HG03354 (cell line): ENCODE measurements at regions not wholly inside any gene's neighbourhood (a gene's known extent, or its start where the extent isn't known, plus 50 kb on each side); places are given as distances from the start of the nearest gene placed in this dataset.

Source experiments
- ATAC-seq: cut with Tn5 transposase; IDR thresholded peaks from one replicate; pipeline ENCODE4 v1.9.1; 2021; ENCODE audit warnings: mild to moderate bottlenecking; ENCODE audit not compliant: unreplicated experiment, poor library complexity, severe bottlenecking

DNA sequence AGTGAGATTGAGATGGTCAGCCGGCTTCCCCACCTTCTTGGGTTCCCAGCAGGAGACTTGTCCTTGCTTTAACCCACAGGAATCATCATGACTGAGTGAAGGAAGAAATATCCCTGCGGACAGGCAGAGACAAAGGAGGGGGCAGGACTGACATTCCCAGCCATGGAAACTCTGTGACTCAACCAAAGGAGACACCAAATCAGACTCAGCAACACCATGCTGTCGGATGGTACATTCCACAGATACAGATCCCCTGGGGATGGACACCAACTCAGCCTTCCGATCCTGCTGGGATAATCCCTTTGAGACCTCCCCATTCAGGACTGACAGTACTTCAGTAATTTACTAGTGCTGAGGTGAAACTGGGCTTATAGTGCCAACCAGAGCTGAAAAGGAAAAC, 518.3 kb downstream of the XIRP2 start:
- no peak for ATAC-seq

DNA sequence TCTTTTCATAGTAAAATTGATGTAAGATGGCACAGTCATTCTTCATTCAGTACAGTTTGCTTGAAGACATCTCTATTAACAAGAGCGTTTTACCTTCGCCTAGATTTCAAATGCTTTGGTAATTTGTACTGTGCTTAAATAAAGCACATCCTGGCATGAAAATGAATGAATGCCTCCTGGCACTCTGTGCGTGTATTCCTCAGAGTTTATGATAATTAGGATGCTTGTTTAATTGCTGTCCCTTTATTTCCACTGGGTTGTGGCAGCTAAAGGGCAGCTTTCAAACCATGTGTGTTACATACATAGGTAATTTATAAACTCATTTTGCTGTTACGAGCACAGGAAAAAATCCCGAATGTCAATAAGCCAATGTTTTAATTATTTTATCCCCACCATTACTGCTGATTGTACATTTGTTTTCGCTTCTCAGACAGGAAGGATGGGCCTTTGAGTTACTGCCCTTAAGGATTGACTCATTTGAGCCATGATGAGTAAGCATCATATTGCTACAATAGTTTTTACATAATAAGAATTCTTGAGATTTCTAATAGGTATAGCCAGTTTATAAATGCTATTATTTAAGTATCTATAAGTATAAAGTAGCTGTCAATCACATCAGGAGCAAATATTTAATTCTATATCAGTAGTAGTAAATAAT, 516.5 kb downstream of the XIRP2 start:
- ATAC-seq: no peak

- ATAC-seq: no peak
Observed at GRCh38 chr2:167401309-167401708, 513.0 kb downstream of the XIRP2 start.

GRCh38 chr2:167400546-167400945, 512.3 kb downstream of the XIRP2 start:
- ATAC-seq: no peak

- no peak for ATAC-seq
Observed at GRCh38 chr2:167398873-167399272, 510.6 kb downstream of the XIRP2 start.

GRCh38 chr2:167388901-167389300, 500.6 kb downstream of the XIRP2 start:
- no peak for ATAC-seq

DNA sequence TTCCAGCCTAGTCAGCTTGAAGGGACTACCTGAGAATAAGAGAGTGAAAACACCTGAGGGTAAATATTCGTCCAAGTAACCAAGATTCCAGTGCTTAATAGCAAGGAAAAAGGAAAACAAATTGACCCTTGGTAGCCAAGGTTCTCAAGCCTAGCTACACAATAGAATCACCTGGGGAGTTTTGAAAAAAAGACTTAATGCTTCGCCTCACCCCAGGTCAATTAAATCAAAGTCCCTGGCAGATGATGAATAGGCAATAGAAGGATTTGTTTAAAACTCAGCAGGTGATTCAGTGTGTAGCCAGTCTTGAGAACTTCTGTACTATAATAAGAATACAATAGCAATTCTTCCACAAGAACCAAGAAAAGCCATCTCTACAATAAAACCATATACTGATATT, 500.2 kb downstream of the XIRP2 start:
- no peak for ATAC-seq

GRCh38 chr2:167386694-167387093, 498.4 kb downstream of the XIRP2 start:
- no peak for ATAC-seq

DNA sequence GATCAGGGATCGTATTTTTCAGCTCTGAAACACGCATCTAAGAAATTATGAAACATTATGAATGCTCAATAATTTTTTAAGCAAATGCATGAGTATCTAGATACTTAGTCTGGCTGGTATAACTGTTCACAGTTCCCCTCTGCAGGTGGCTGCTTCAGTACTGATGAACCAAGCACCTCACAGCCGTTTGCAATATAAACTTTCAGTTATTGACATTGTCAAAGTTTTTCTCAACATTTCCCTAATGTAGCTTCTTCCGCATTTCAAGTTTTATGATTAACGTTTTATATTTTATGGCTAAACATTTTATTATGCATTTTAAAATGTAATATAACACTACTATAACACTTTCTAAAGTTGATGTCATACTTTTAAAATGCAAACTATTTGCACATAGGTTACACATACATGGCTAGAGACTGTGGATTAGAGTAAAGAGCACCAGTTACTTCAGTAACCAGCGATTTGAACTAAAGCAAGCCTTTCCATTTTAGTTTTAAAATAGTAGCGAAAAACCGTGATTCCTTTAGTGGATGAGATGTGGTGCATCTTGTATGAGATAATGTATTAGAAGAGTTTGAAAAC, 495.4 kb downstream of the XIRP2 start:
- ATAC-seq: no peak

DNA sequence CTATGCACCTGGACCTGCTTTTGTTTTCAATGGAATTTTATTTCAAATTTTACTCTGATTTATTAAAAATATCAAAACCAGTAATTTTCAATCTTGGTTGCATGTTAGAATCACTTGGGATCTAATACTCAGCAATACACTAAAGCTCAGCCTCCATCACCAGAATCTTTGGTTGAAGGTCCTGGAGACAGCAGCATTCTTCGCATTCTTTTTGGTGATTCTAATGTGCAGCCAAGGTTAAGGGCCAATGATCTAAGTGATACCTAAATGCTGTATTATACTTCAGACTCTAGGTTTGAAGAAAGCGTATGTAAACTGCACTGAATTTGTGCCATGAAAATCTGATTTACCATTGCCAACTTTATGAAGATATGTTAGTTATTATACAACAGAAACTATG, 493.1 kb downstream of the XIRP2 start:
- ATAC-seq: no peak

- no peak for ATAC-seq
Observed at GRCh38 chr2:167380555-167380954, 492.3 kb downstream of the XIRP2 start.

DNA sequence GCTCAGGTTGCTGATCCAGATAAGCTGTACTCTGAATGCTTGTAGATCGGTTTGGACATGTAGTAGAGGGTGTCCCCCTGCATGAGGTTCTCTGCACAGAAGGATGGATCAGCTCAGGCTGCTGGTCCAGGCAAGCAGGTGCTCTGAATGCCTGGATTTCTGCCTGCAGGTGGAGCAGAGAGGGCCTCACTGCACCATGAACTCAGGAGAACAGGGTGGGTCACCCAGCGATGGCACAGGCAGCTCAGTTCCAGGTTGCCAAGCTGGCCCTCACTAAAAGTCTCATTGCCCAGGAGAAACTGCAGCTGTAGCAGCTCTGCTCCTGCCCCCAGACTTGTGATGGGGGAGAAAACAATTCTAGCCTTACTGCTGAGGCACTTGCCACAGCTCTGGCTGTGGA, 491.8 kb downstream of the XIRP2 start:
- no peak for ATAC-seq

- no peak for ATAC-seq
Observed at GRCh38 chr2:167369083-167369482, 480.8 kb downstream of the XIRP2 start.

- ATAC-seq: no peak
Observed at GRCh38 chr2:167368371-167368770, 480.1 kb downstream of the XIRP2 start.

- no peak for ATAC-seq
Observed at GRCh38 chr2:167365216-167365615, 476.9 kb downstream of the XIRP2 start.

DNA sequence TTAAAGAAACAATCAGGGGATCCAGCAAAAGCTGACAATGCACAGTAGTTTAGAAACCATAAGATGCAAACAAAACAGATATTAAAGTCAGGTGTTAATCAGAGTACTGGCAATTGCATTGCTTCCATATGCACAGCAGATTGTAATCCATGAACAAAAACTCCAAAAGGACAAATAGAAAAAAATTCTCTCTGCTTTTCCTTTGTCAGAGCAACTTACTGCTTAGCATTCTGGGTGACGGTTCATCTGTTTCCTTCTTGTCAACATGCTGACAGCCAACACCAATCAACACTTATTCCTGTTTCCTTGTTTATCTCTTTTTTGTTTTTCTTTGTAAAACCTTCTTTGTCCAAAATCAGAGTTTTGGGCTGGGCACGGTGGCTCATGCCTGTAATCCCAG, 473.1 kb downstream of the XIRP2 start:
- no peak for ATAC-seq

GRCh38 chr2:167355821-167356220, 467.5 kb downstream of the XIRP2 start:
- ATAC-seq: no peak

- no peak for ATAC-seq
Observed at GRCh38 chr2:167353605-167354280, 465.5 kb downstream of the XIRP2 start.

DNA sequence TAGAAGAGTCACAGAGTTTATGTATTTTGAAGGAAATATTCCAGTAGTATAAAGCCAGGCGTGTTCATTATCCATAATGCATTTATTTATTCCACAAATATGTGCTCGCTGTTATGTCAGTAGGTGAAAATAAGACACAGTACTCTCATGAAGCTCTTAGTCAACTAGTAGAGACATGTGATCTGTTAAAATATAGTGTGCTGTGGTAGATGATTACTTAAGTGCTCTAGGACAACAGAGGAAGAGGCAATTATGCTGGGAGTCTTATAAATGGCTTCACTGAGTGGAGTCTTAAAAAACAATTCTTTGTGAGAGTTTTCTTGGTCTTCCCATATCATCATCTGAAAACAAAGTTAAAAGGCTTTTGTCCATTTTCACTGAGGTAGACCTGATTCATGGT, 457.3 kb downstream of the XIRP2 start:
- ATAC-seq: no peak

GRCh38 chr2:167342769-167343168, 454.5 kb downstream of the XIRP2 start:
- no peak for ATAC-seq

GRCh38 chr2:167340322-167340721, 452.0 kb downstream of the XIRP2 start:
- no peak for ATAC-seq
